ENCODE measurements at regions not wholly inside any gene's neighbourhood (a gene's known extent, or its start where the extent isn't known, plus 50 kb on each side); places are given as distances from the start of the nearest gene placed in this dataset.

GRCh38 chr6:129943637-129944271 lies 74.6 kb upstream of the L3MBTL3 start:
- H3K4me1 ChIP-seq = peaks cover 3% of the 10 kb centered on the region
- H3K4me3 ChIP-seq = no peak overlapping the region
- H3K9ac ChIP-seq = no peak overlapping the region
- no peaks in the 10 kb centered on the region for H4K20me1 ChIP-seq
- no peaks in the 10 kb centered on the region for H3K27me3 ChIP-seq
- TF ChIP-seq Cebpa-rat (IDR thresholded peaks at IDR 0.05) = no peak
- no peaks in the 10 kb centered on the region for H3K36me3 ChIP-seq
- H3K9me3 ChIP-seq = no peaks in the 10 kb centered on the region
- H3K4me2 ChIP-seq = no peak overlapping the region
- no peak overlapping the region for H3K27ac ChIP-seq

GRCh38 chr6:129940454-129941195 lies 77.8 kb upstream of the L3MBTL3 start:
- H3K27ac ChIP-seq = no peak overlapping the region
- no peaks in the 10 kb centered on the region for H3K27me3 ChIP-seq
- H3K9ac ChIP-seq = no peak overlapping the region
- TF ChIP-seq Cebpa-rat (IDR thresholded peaks at IDR 0.05) = no peak
- H4K20me1 ChIP-seq = no peaks in the 10 kb centered on the region
- peaks cover 16% of the 10 kb centered on the region for H3K4me1 ChIP-seq
- no peaks in the 10 kb centered on the region for H3K9me3 ChIP-seq
- H3K4me2 ChIP-seq = no peak overlapping the region
- no peaks in the 10 kb centered on the region for H3K36me3 ChIP-seq
- H3K4me3 ChIP-seq = no peak overlapping the region

GRCh38 chr6:129938249-129939020 lies 77.3 kb upstream of the TMEM244 start:
- Histone ChIP-seq H3K4me1 (peaks cover 16% of the 10 kb centered on the region), H3K36me3 (no peaks in the 10 kb centered on the region), H3K9ac (no peak overlapping the region), H3K4me2 (peak overlapping the region; percentile 20), H3K27ac (no peak overlapping the region), H4K20me1 (no peaks in the 10 kb centered on the region), H3K27me3 (no peaks in the 10 kb centered on the region), H3K9me3 (no peaks in the 10 kb centered on the region), H3K4me3 (no peak overlapping the region)
- no peak for TF ChIP-seq Cebpa-rat (IDR thresholded peaks at IDR 0.05)

- Histone ChIP-seq H3K4me1 (peaks cover 16% of the 10 kb centered on the region), H3K27ac (no peak overlapping the region), H3K9me3 (no peaks in the 10 kb centered on the region), H3K27me3 (no peaks in the 10 kb centered on the region), H3K9ac (no peak overlapping the region), H4K20me1 (no peaks in the 10 kb centered on the region), H3K4me2 (no peak overlapping the region), H3K4me3 (no peak overlapping the region), H3K36me3 (no peaks in the 10 kb centered on the region)
- no peak for TF ChIP-seq Cebpa-rat (IDR thresholded peaks at IDR 0.05)
These were observed 75.4 kb upstream of the TMEM244 start for GRCh38 chr6:129936329-129937165.

- no peaks in the 10 kb centered on the region for H3K36me3 ChIP-seq
- no peaks in the 10 kb centered on the region for H3K4me1 ChIP-seq
- no peak overlapping the region for H3K4me2 ChIP-seq
- H3K4me3 ChIP-seq = no peak overlapping the region
- no peak for TF ChIP-seq Cebpa-rat (IDR thresholded peaks at IDR 0.05)
- H3K27me3 ChIP-seq = no peaks in the 10 kb centered on the region
- H3K9ac ChIP-seq = no peak overlapping the region
- H3K9me3 ChIP-seq = no peaks in the 10 kb centered on the region
- no peak overlapping the region for H3K27ac ChIP-seq
- H4K20me1 ChIP-seq = no peaks in the 10 kb centered on the region
These were observed 71.2 kb upstream of the TMEM244 start for GRCh38 chr6:129932321-129932720.

GRCh38 chr6:129929433-129929832 lies 68.3 kb upstream of the TMEM244 start:
- no peaks in the 10 kb centered on the region for H4K20me1 ChIP-seq
- H3K27me3 ChIP-seq = no peaks in the 10 kb centered on the region
- TF ChIP-seq Cebpa-rat (IDR thresholded peaks at IDR 0.05) = no peak
- H3K4me1 ChIP-seq = peaks cover 3% of the 10 kb centered on the region
- no peak overlapping the region for H3K4me2 ChIP-seq
- no peaks in the 10 kb centered on the region for H3K9me3 ChIP-seq
- H3K4me3 ChIP-seq = no peak overlapping the region
- no peak overlapping the region for H3K9ac ChIP-seq
- H3K36me3 ChIP-seq = no peaks in the 10 kb centered on the region
- no peak overlapping the region for H3K27ac ChIP-seq

GRCh38 chr6:129923530-129924250 lies 62.6 kb upstream of the TMEM244 start:
- Histone ChIP-seq H3K27me3 (no peaks in the 10 kb centered on the region), H3K9me3 (no peaks in the 10 kb centered on the region), H3K27ac (no peak overlapping the region), H3K9ac (no peak overlapping the region), H3K36me3 (no peaks in the 10 kb centered on the region), H3K4me1 (peaks cover 14% of the 10 kb centered on the region), H3K4me3 (no peak overlapping the region), H4K20me1 (no peaks in the 10 kb centered on the region), H3K4me2 (peak overlapping the region; percentile 8)
- no peak for TF ChIP-seq Cebpa-rat (IDR thresholded peaks at IDR 0.05)

- no peaks in the 10 kb centered on the region for H3K27me3 ChIP-seq
- H3K9me3 ChIP-seq = no peaks in the 10 kb centered on the region
- no peak overlapping the region for H3K4me2 ChIP-seq
- TF ChIP-seq Cebpa-rat (IDR thresholded peaks at IDR 0.05) = no peak
- no peak overlapping the region for H3K9ac ChIP-seq
- no peaks in the 10 kb centered on the region for H3K36me3 ChIP-seq
- H3K4me1 ChIP-seq = peaks cover 14% of the 10 kb centered on the region
- no peaks in the 10 kb centered on the region for H4K20me1 ChIP-seq
- H3K4me3 ChIP-seq = no peak overlapping the region
- H3K27ac ChIP-seq = no peak overlapping the region
These were observed 60.2 kb upstream of the TMEM244 start for GRCh38 chr6:129921169-129921817.
